Fibroblast of lung (primary cell): ENCODE measurements at regions not wholly inside any gene's neighbourhood (a gene's known extent, or its start where the extent isn't known, plus 50 kb on each side); places are given as distances from the start of the nearest gene placed in this dataset.

Source experiments
- CTCF ChIP-seq, 2 donors: IDR thresholded peaks in 1 of 2; conservative IDR thresholded peaks in 1 of 2; 1 replicate in 1 of 2; 2 replicates in 1 of 2; pipeline ENCODE4 v1.5.1; 2011 to 2012; ENCODE audit warnings: low read length in 2 of 2, control low read depth in 1 of 2, inconsistent platforms in 1 of 2, low read depth in 1 of 2, mild to moderate bottlenecking in 1 of 2
- EZH2 ChIP-seq: IDR thresholded peaks from 2 replicates; pipeline ENCODE4 v1.5.1; 2012; ENCODE audit warnings: low read length, control low read depth, mild to moderate bottlenecking; ENCODE audit errors: missing control alignments

- TF ChIP-seq CTCF (conservative IDR thresholded peaks at IDR 0.05 in 1 of 2, IDR thresholded peaks at IDR 0.05 in 1 of 2; ENCODE audit: low read depth in 1 of 2, low read length in 2 of 2) (no peak), EZH2 (no peak)
Observed at GRCh38 chr14:86388216-86388615, 858.3 kb downstream of the FLRT2 start.
